ENCODE measurements at regions not wholly inside any gene's neighbourhood (a gene's known extent, or its start where the extent isn't known, plus 50 kb on each side); places are given as distances from the start of the nearest gene placed in this dataset.
"Not testable (repeated sequence)": the region's sequence is repeated elsewhere in the genome, so short reads cannot be mapped to it uniquely, and the experiment has no call there.

DNA sequence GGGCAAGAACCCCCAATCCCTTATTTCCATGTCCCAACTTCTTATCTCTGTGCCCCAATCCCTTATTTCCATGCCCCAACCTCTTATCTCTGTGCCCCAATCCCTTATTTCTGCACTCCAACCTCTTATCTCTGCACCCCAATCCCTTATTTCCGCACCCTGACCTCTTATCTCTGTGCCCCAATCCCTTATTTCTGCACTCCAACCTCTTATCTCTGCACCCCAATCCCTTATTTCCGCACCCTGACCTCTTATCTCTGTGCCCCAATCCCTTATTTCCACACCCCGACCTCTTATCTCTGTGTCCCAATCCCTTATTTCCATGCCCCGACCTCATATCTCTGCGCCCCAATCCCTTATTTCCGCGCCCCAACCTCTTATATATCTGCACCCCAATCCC lies 150.8 kb upstream of the NR4A3 start:
- DNase-seq (ENCODE audit: low read depth in 2 of 2, low spot score in 1 of 2) = not testable (repeated sequence)

DNA sequence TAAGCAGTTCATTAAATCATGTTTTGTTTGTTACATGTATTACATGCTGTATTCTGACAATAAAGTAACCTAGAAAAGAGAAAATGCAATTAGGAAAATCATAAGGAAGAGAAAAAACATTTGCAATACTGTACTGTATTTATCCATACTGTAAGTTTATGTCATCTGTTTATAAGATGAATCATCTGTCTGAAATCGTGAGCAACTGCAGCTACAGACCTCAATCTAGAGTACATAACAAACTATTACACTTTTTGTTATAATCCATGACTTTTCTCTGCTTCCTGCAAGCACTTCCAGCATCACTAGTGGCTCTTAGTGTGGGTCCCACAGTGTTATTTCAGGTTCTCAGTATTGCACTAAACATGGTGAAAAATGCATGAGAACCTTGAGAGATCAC lies 144.4 kb upstream of the NR4A3 start:
- DNase-seq (ENCODE audit: low read depth in 2 of 2, low spot score in 1 of 2) = no peak

DNA sequence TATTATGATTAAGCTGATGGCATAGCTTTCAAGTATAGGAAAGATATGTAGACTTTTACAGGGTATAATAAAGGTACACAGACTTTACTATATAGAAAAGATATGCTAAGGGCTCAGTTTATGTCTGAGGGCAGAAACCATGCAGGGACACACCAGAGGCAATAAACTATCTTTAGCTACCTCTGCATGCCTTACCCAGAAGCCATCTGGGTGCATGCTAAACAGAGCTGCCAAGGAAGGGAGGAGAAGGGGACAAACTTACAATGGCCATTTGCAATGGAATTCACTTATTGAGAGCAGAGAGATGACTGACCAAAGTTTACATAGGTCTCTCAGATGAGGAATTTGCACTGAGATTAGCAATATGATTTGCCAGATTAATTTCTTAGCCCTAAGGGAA lies 143.1 kb upstream of the NR4A3 start:
- DNase-seq (ENCODE audit: low read depth in 2 of 2, low spot score in 1 of 2) = no peak

DNA sequence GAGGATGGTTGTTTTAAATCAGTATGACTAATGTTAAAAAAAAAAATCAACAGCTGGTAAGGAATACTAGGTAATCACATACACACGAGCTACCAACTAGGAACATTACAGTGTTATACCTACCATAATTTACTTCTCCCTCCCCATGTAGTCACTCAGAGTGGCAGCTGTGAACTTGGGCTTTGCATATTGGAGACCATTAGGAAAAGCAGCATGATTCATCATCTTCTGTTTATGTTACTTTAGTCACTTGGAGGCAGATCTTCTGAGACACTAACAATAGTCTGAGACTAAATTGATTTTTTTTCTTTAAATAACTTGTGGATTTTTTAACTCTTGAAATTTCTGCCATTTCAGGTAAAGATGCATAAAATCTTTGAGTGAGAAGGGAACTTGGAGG lies 141.5 kb upstream of the NR4A3 start:
- DNase-seq (ENCODE audit: low read depth in 2 of 2, low spot score in 1 of 2) = no peak

DNA sequence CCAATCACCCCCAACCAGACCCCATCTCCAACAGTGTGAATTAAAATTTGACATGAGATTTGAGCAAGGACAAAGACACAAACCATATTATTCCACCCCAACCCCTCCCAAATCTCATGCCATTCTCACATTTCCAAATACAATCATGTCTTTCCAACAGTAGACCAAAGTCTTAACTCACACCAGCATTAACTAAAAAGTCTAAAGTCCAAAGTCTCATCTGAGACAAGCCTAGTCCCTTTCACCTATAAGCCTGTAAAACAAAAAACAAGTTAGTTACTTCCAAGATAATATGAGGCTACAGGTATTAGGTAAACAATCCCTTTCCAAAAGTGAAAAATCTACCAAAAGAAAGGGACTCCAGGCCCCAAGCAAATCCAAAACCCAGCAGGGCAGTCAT lies 140.6 kb upstream of the NR4A3 start:
- no peak for DNase-seq (ENCODE audit: low read depth in 2 of 2, low spot score in 1 of 2)

DNA sequence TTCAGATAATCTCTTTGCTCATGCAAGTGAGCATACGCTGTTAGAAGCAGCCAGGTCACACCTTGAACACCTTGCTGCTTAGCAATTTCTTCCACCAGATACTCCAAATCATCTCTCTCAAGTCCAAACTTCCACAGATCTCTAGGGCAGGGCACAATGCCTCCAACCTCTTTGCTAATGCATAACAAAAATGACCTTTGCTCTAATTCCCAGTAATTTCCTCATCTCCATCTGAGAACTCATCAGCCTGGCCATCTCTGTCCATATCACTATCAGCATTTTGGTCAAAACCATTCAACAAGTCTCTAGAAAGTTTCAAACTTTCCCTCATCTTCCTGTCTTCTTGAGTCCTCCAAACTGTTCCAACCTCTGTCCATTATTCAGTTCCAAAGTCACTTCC lies 139.3 kb upstream of the NR4A3 start:
- no peak for DNase-seq (ENCODE audit: low read depth in 2 of 2, low spot score in 1 of 2)

DNA sequence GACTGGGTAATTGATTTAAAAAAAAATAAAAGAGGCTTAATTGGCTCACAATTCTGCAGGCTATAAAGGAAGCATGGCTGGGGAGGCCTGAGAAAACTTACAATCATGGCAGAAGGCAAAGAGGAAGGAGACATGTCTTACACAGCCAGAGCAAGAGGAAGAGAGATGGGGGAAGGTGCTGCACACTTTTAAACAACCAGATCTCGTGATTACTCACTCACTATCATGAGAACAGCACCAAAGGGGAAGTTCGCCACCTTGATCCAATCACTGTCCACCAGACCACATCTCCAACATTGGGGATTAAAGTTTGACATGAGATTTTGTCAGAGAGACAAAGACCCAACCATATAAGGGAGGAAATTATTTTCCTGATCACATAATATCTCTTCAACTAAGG lies 138.8 kb upstream of the NR4A3 start:
- DNase-seq (ENCODE audit: low read depth in 2 of 2, low spot score in 1 of 2) = no peak

DNA sequence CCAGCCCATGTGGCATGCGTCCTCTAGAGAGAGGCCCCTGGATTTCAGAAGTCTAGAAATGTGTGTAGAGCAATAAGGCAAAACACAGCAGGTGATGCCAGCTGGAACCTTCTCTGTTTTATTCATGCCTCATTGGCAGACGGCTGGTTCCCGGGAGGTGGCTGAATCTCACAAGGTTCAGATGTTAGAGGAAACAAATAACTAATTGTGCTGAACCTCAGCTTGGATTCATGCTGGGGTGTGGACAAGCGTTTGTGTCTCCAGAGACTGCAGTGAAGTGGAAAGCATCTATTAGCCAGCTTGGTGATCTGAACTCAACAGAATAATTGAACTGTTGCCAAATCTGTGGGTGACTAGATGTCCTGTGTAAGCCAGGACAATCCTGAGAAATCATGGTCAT lies 131.1 kb upstream of the NR4A3 start:
- no peak for DNase-seq (ENCODE audit: low read depth in 2 of 2, low spot score in 1 of 2)

DNA sequence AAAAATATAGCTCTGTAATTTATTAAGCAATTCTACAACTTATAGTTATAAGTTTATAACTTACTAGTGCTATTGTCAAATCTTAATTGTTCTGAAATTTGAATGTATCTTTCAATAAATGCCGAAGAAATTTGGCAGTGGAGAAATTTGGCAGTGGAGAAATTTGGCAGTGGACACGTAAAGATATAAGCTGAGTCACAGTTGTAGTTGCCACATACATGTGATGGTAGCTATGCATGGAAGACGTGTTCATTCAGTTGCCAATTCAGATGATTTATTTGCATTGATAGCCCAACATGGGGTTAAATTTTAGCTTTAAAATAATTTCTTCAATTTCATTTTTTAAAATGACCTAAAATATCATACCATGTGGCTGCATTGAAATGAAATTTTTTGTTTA lies 127.8 kb upstream of the NR4A3 start:
- no peak for DNase-seq (ENCODE audit: low read depth in 2 of 2, low spot score in 1 of 2)

DNA sequence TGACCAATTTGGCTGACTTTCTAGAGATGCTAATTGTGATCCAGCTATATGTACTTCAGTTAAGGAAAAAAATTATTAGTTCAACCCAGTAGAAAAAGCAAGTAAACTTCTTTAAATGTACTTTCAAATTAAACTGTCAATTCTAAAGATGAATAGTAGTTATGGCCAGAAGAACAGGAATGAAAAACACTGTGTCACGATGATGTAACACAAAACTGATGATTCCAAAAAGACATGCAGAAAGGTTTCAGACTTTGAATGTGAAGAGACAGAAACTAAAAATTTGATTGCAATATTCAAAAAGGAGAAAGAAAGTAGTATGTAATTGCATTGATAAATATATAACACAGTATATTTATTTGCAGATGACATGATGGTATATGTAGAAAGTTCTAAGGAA lies 127.3 kb upstream of the NR4A3 start:
- DNase-seq (ENCODE audit: low read depth in 2 of 2, low spot score in 1 of 2) = no peak

DNA sequence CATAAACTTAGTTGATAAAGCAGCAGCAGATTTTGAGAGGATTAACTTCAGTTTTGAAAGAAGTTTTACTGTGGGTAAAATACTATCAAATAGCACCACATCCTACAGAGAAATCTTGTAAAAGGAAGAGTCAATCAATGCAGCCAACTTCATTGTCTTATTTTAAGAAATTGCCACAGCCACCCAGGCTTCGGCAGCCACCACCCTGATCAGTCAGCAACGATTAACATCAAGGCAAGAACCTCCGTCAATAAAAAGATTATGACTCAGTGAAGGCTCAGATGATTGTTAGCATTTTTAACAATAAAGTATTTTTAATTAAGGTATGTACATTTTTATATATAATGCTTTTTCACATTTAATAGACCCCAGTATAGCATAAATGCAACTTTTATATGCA lies 122.3 kb upstream of the NR4A3 start:
- no peak for DNase-seq (ENCODE audit: low read depth in 2 of 2, low spot score in 1 of 2)

DNA sequence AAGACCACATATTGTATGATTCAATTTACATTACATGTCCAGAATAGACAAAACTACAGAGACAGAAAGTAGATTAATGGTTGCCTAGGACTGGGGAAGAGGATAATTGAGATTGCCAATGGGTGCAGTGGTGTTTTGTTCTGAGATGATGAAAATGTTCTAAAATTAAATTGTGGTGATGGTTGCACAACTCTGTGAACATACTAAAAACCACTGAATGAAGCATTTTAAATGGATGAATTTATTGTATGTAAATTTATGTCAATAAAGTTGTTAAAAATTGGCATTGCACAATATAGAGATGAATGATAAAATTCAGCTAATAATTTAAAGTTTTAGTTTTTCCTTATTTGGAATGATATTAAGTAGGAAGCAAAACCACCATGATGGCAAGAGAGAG lies 109.5 kb upstream of the NR4A3 start:
- no peak for DNase-seq (ENCODE audit: low read depth in 2 of 2, low spot score in 1 of 2)

DNA sequence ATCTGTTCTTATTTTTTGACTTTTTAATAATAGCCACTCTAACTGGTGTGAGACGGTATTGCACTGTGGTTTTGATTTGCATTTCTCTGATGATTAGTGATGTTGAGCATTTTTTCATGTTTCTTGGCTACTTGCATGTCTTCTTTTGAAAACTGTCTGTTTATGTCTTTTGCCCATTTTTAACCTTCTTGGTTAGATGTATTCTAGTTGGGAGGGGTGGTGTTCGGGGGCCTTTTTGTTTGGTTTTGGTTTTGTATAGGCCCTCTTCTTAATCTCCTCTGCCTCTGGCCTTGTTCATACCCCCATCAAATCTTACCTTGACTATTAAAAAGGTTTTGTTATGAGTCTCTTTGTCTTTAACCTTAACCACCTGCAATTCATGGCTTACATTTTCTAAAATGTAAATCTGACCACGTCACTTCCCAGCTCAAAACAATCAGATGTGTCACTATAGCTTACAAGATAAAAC lies 107.8 kb upstream of the NR4A3 start:
- DNase-seq (ENCODE audit: low read depth in 2 of 2, low spot score in 1 of 2) = no peak

DNA sequence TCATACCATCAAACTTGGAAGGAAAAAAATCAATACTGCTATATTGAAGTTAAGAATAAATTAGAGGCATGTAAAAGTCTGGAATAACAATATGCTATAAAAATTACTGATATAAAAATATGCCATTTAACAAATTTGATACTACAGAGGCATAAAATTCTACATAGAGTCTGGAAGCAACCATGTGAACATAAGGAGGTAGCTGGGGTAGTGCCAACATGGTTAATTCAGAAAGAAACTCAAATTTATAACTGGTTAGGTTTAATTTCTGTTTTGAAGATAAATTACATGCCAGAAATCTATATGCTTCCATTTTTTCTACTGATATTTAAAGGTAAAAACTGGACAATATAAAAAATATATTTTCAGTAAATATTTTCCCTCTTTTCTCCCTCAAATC lies 103.1 kb upstream of the NR4A3 start:
- DNase-seq (ENCODE audit: low read depth in 2 of 2, low spot score in 1 of 2) = no peak

DNA sequence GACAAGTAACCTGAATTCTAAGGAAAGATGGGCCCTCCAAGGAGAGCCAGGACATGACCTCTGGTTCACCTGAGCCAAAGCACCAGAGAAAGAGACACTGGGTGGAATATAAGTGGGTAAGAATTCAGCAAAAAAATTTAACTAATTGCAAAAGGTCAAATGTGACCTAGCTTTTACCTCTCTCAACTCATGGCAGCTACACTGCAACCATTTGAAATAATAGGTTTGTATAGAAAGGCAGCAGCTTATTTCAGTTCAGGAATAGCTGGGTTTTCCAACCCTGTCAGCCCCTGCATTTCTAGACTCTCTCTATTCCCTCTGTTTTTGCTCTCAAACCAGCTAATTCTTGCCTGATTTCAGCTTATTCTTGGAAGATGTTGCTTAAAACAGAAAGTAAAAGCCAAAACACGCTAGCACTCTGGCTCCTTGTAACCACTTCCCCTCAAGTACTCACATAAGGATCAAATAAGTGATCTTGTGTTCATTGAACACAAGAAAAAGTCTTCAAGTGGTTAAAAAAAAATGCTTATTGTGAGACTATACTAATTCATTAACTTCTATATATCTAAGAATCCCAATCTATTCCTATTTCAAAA lies 101.1 kb upstream of the NR4A3 start:
- no peak for DNase-seq (ENCODE audit: low read depth in 2 of 2, low spot score in 1 of 2)

DNA sequence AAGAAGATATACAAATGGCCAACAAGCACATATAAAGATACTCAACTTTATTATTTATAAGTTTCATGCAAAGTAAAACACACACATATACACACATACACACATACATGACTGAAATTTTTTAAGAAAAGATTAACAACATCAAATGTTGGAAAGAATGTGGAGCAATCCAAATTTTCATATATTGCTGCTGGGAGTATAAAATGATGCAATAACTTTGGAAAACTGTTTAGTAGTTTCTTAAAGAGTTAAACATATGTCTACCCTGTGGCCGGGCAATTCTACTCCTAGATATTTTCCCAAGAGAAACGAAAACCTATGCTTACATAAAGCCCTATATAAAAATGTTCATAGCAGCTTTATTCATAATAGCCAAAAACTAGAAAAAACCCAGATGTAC lies 99.8 kb upstream of the NR4A3 start:
- no peak for DNase-seq (ENCODE audit: low read depth in 2 of 2, low spot score in 1 of 2)

DNA sequence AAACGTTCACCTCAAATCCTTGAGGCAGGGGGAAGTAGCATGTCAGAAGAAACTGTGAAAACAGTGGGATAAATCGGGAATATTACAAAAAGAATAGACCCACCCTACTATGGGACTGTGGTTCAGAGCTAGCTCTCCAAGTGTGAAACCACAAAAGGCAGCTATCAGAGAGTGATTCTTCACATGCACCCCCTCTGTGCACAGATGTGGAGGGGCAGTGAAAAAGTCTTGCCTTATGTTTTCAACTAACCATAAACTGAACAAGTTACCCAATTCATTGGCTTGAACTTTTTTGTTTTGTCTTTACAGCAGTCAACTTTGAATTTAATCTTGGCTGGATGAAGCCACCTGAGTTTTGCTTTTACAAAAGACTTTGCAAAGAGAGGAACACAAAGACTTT lies 98.8 kb upstream of the NR4A3 start:
- DNase-seq (ENCODE audit: low read depth in 2 of 2, low spot score in 1 of 2) = no peak

DNA sequence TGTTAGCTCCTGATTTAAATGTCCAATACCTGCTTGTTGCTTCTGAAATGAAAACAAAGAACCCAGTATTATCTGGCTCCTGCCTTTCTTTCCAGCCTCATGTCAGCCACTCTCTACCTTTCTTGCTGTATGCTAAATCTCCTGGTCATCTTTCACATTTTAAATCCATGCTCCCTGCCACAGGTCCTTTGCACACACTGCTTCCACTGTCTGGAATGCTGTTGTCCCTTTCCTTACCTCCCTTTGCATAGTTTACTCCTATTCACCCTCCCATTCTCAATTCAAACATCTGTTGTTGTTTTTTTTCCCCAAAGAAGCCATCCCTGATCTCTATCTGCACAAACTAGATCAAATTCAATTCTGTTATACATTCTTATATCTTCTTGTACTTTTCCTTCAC lies 97.0 kb upstream of the NR4A3 start:
- no peak for DNase-seq (ENCODE audit: low read depth in 2 of 2, low spot score in 1 of 2)

DNA sequence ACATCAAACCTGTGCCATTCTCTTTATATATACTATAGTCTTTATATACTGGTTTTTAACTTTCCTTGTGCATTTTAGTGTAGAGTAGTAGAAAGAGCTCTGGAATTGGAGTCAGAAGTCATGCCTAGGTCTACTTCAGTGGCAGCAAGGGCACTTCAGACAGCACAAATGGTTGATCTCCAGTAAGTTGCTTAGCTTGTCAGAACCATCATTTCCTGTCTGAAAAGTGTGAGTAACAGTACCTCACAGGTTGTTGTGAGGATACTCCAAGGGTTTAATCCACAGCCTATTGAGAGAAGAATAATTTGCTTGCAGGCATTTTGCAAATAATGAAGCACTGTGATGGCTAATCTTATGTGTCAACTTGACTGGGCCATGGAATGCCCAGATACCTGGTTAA lies 95.8 kb upstream of the NR4A3 start:
- DNase-seq (ENCODE audit: low read depth in 2 of 2, low spot score in 1 of 2) = no peak

DNA sequence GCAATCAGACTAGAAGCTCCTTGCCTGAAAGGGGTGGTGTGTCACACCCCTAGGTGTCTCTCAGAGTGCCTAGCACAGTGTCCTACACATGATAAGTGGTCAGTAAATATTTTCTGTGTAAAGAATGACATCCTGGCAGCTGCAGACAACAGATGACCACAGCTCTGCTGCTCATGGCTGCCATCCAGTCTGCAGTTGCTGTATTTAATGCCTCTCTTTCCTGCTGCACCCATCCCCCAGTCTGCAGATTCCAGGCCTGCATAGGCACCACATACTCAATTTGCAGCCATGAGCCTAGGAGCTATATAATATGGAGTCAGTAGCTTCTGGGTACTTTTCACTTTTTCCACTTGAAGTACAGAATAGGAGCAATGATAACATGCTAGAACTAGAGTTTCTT lies 94.9 kb upstream of the NR4A3 start:
- DNase-seq (ENCODE audit: low read depth in 2 of 2, low spot score in 1 of 2) = no peak

DNA sequence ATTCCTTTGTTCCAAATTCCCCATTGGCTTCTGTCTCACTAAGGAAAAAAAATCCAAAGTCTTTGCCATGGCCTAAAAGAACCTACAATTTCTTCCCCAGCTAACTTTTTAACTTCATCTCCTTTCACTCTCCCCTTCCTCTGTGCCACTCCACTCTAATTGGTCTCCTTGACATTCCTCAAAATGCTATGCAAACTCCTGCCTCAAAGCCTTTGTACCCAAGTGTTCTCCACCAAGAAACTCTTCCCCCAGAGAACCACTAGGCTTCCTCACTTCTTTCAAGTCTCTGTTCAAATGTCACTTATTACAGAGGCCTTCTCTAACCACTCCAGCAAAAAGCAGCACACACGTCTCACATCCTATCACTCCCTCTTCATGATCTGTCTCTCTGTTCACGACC lies 91.6 kb upstream of the NR4A3 start:
- no peak for DNase-seq (ENCODE audit: low read depth in 2 of 2, low spot score in 1 of 2)

DNA sequence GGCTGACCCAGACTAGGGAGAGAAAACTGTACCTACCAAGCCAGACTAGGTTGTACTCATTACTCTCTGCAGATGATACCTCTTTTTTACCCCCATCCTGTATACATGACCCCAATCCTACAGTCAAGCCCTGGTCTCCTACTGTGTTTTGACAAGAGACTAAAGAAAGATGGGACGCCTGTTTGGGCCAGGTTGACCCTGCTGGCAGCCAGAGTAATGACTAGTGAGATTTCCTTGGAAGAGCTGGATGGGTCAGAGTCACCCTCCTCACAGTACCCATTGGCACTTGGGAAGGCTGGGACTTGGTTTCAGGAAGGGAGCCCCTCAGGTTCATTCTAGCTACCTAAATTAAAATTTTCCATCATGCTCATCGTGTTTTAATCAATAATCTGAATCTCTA lies 89.7 kb upstream of the NR4A3 start:
- DNase-seq (ENCODE audit: low read depth in 2 of 2, low spot score in 1 of 2) = no peak

DNA sequence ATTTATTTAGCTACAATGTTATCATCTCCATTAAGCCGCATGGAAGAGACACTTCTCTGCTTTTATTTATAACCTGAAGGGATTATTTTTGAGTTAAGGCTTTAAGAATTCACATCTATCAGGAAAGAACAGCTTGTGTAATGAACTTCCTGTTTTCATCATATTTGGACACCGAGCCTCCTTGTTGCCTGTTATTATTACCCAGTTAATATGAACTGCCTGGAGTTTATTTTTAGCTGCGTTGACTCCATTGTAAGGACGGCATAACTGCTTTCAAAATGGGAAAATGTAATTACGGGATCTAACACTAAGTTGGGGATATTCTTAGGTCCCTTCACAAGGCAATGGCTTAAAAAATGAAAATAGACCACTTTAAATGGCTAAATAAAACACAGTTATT lies 89.0 kb upstream of the NR4A3 start:
- DNase-seq (ENCODE audit: low read depth in 2 of 2, low spot score in 1 of 2) = no peak

DNA sequence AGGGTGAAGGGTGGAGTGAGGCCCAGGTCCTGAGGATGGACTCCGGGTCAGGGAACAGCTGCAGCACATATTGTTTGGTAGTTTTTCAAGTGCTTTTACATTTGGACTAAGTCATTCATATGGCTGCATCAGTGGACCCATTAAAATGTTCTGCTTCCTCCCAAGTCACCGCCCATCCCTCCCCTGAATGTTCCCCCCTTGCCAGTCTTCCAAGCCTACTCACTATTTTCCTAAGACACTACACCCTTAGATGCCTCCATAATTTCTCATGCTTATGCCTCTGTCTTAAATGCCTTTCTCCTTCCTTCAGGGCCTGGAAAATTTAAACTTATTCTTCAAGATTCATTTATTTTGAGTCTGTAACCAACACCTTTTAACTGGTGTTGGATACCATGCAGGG lies 86.6 kb upstream of the NR4A3 start:
- DNase-seq (ENCODE audit: low read depth in 2 of 2, low spot score in 1 of 2) = no peak
